ENCODE measurements at regions not wholly inside any gene's neighbourhood (a gene's known extent, or its start where the extent isn't known, plus 50 kb on each side); places are given as distances from the start of the nearest gene placed in this dataset.
"Not testable (repeated sequence)": the region's sequence is repeated elsewhere in the genome, so short reads cannot be mapped to it uniquely, and the experiment has no call there.

DNA sequence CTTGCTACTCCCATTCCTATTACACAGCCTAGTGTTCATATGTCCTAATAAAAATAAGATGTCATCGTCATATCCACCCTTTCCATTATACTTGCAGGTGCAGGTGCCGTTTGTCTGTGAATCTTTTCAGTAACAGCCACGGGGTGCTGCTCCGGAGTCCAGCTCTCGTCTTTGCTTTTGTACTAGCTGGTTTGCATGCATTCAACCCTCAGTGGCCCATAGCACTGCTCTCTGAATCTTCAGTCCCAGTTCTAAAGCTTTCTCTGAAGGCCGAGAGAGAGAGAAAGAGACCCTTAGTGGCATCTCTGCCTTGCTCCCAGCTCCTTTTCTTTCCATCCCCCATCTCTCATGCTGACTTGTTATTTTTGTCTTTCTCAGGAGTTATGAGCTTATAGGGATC lies 468.5 kb downstream of the TMEM232 start:
- Histone ChIP-seq H3K27me3 (ENCODE audit: control insufficient read depth, insufficient read depth, low read length) (no peaks in the 10 kb centered on the region), H3K36me3 (ENCODE audit: control insufficient read depth, insufficient read depth, low read length) (no peaks in the 10 kb centered on the region), H3K4me1 (ENCODE audit: control insufficient read depth, insufficient read depth, low read length) (no peaks in the 10 kb centered on the region), H3K27ac (ENCODE audit: low read length) (no peak overlapping the region), H3K9me3 (ENCODE audit: control insufficient read depth, insufficient read depth, low read length) (no peaks in the 10 kb centered on the region), H3K4me3 (ENCODE audit: low read length) (no peak overlapping the region)
- WGBS (ENCODE audit: insufficient coverage, insufficient read length) = no CpG with 5 or more reads among the region's 6 CpGs
- no peak for DNase-seq (ENCODE audit: low read depth, low spot score)

DNA sequence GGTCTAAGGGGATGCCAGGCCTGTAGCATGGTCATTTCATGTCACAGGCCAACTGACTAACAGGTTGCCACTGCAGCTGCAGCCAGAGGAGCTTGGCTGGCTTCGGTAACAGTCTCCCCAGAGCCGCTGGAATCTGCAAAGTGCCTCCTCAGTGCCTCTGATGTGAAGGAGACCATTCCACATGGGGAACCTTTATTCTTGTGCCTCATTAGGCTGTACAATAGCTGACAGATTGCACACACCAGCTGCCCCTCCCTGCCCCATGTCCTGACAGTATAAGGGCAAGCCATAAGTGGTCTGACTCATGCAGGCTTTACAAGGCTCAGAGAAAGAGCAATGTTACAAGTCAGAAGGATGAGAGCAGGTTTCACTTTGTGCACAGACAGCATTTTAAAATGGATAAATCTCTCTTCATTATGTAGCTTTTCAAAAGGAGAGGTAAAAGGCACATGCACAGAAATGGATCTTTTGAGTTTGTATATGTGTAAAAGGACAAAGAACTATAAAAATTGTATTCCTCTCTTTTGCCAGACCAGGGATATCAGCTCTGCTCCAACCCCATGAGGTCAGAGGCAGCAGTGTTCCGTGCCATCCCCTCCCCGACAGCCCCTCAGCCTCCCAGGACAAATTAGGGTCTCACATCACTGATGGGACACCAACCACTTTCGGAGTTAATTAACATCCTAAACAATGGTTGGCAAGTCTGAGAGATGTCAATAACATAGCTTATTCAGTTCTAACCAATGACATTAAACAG lies 467.8 kb downstream of the TMEM232 start:
- Histone ChIP-seq H3K4me3 (ENCODE audit: low read length) (no peak overlapping the region), H3K27ac (ENCODE audit: low read length) (no peak overlapping the region), H3K27me3 (ENCODE audit: control insufficient read depth, insufficient read depth, low read length) (no peaks in the 10 kb centered on the region), H3K9me3 (ENCODE audit: control insufficient read depth, insufficient read depth, low read length) (no peaks in the 10 kb centered on the region), H3K4me1 (ENCODE audit: control insufficient read depth, insufficient read depth, low read length) (no peaks in the 10 kb centered on the region), H3K36me3 (ENCODE audit: control insufficient read depth, insufficient read depth, low read length) (no peaks in the 10 kb centered on the region)
- WGBS (ENCODE audit: insufficient coverage, insufficient read length) = no CpG with 5 or more reads among the region's 5 CpGs
- no peak for DNase-seq (ENCODE audit: low read depth, low spot score)

DNA sequence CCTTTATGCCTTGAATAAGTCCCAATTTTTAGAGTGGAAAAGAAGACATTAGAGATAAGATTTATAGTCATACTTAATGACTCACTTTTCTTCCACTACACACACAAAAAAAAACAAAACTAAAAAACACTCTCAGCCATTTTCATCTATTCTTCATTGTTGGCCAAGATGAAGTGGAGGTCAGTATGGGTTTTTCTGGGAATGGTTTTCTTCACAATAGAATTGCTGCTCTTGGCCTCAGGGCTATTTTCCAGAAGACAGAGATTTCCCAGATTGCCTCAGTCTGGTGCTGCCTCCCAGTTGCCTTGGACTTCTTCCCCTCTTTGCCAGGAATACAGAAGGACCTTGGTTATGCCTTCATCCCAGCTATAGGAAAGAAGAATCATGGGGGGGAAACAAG lies 463.7 kb downstream of the TMEM232 start:
- Histone ChIP-seq H3K4me3 (ENCODE audit: low read length) (no peak overlapping the region), H3K27ac (ENCODE audit: low read length) (no peak overlapping the region), H3K36me3 (ENCODE audit: control insufficient read depth, insufficient read depth, low read length) (no peaks in the 10 kb centered on the region), H3K27me3 (ENCODE audit: control insufficient read depth, insufficient read depth, low read length) (no peaks in the 10 kb centered on the region), H3K9me3 (ENCODE audit: control insufficient read depth, insufficient read depth, low read length) (no peaks in the 10 kb centered on the region), H3K4me1 (ENCODE audit: control insufficient read depth, insufficient read depth, low read length) (no peaks in the 10 kb centered on the region)
- no peak for DNase-seq (ENCODE audit: low read depth, low spot score)

DNA sequence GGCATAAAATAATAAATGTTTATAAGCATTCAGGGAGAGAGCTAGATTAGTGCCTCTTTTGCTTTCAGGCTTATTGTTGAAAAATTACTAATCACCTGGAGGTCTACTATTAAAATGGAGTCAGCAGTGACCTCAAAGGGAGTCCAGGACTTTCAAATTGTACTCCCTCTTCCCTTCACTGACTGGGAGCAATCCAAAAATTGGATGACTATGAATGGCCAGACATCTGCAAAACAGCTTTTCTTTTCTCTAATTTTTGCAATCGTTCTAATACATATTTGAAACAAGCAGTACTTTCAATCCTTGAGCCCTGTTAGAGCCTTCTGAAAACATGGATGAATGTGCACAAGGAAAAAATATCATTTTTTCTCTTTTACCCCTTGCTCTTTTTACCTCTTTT lies 461.8 kb downstream of the TMEM232 start:
- Histone ChIP-seq H3K27ac (ENCODE audit: low read length) (no peak overlapping the region), H3K4me3 (ENCODE audit: low read length) (no peak overlapping the region), H3K9me3 (ENCODE audit: control insufficient read depth, insufficient read depth, low read length) (no peaks in the 10 kb centered on the region), H3K36me3 (ENCODE audit: control insufficient read depth, insufficient read depth, low read length) (no peaks in the 10 kb centered on the region), H3K4me1 (ENCODE audit: control insufficient read depth, insufficient read depth, low read length) (no peaks in the 10 kb centered on the region), H3K27me3 (ENCODE audit: control insufficient read depth, insufficient read depth, low read length) (no peaks in the 10 kb centered on the region)
- WGBS (ENCODE audit: insufficient coverage, insufficient read length) = no CpG with 5 or more reads among the region's 1 CpG
- no peak for DNase-seq (ENCODE audit: low read depth, low spot score)

DNA sequence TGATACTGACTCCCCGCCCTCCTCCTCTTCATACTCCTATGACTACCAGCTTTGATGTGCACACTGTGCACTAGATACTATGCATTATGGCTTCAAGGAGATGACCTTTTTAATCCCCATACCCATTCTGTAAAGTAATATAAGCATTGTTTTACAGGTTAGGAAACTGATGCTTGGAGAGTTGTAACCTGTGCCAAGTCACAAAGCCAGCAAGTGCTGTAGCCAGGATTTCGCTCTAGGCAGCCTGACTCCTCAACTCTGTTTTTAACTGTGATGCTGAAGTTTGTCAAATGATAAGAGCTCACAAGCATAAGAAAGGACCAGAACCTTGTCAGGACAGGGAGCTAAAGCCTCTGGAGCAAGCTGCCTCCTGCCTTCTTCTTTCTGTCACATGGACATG lies 461.3 kb downstream of the TMEM232 start:
- no CpG with 5 or more reads among the region's 2 CpGs for WGBS (ENCODE audit: insufficient coverage, insufficient read length)

DNA sequence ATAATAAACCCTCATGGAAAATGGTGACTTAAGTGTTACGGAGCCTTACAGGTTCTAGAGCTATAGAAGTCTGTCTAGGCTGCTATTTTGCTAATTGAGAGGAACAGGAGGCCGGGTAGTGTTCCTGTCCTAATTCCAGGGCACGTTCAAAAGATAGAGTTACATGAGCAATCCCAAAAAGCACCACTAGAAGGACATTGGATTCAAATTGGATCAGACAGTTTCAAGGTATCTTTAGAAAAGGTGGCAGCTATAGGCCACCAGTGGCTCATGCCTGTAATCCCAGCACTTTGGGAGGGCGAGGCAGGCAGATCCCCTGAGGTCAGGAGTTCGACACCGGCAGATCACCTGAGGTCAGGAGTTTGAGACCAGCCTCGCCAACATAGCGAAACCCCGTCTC lies 458.8 kb downstream of the TMEM232 start:
- H3K9me3 ChIP-seq (ENCODE audit: control insufficient read depth, insufficient read depth, low read length) = no peaks in the 10 kb centered on the region
- no peaks in the 10 kb centered on the region for H3K36me3 ChIP-seq (ENCODE audit: control insufficient read depth, insufficient read depth, low read length)
- no CpG with 5 or more reads among the region's 9 CpGs for WGBS (ENCODE audit: insufficient coverage, insufficient read length)
- DNase-seq (ENCODE audit: low read depth, low spot score) = no peak
- H3K4me1 ChIP-seq (ENCODE audit: control insufficient read depth, insufficient read depth, low read length) = no peaks in the 10 kb centered on the region
- no peak overlapping the region for H3K4me3 ChIP-seq (ENCODE audit: low read length)
- H3K27ac ChIP-seq (ENCODE audit: low read length) = no peak overlapping the region
- no peaks in the 10 kb centered on the region for H3K27me3 ChIP-seq (ENCODE audit: control insufficient read depth, insufficient read depth, low read length)

More for the DNA sequence above, 461.3 kb downstream of the TMEM232 start:
- no peaks in the 10 kb centered on the region for H3K27me3 ChIP-seq (ENCODE audit: control insufficient read depth, insufficient read depth, low read length)
- H3K9me3 ChIP-seq (ENCODE audit: control insufficient read depth, insufficient read depth, low read length) = no peaks in the 10 kb centered on the region
- H3K4me3 ChIP-seq (ENCODE audit: low read length) = no peak overlapping the region
- H3K36me3 ChIP-seq (ENCODE audit: control insufficient read depth, insufficient read depth, low read length) = no peaks in the 10 kb centered on the region
- no peak overlapping the region for H3K27ac ChIP-seq (ENCODE audit: low read length)
- no peaks in the 10 kb centered on the region for H3K4me1 ChIP-seq (ENCODE audit: control insufficient read depth, insufficient read depth, low read length)
- no peak for DNase-seq (ENCODE audit: low read depth, low spot score)

DNA sequence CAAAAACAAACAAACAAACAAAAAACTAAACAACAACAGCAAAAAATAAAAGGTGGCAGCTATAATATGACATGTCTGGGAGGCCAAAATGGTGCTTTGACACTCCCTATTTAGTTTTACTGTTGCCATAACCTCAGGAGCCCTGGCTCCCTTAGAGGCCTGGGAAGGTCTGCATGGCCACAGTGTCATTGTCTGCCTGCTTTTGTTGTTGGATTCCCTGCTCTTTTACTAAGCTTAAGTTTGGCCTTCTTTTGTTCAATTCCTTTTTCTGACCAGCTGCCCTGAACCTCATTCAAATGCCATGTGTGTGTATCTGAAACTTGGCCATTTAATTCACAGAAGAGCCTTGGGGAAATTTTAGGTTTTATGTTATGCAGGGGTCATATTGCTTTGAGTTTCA lies 458.2 kb downstream of the TMEM232 start:
- H3K36me3 ChIP-seq (ENCODE audit: control insufficient read depth, insufficient read depth, low read length) = no peaks in the 10 kb centered on the region
- no peak overlapping the region for H3K27ac ChIP-seq (ENCODE audit: low read length)
- DNase-seq (ENCODE audit: low read depth, low spot score) = no peak
- no peaks in the 10 kb centered on the region for H3K4me1 ChIP-seq (ENCODE audit: control insufficient read depth, insufficient read depth, low read length)
- no peak overlapping the region for H3K4me3 ChIP-seq (ENCODE audit: low read length)
- H3K9me3 ChIP-seq (ENCODE audit: control insufficient read depth, insufficient read depth, low read length) = no peaks in the 10 kb centered on the region
- no peaks in the 10 kb centered on the region for H3K27me3 ChIP-seq (ENCODE audit: control insufficient read depth, insufficient read depth, low read length)

DNA sequence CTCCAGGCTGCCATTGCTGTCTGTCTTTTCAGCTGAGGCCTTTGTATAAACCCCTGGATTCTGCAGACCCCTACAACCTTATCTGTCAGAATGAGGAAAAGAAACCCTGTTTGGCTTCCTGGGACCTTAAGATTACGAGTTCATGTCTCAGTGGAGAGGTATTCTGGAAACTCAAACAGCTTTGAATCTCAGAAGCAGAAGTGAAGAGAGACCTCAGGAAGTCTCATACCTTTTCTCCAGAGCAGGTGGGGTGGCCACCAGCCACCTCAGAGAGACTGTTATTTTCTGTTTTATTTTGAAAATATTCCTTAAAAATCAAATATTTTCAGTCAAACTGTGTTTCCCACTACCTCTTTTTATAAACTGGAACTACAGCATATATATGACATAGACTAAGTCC lies 457.5 kb downstream of the TMEM232 start:
- Histone ChIP-seq H3K36me3 (ENCODE audit: control insufficient read depth, insufficient read depth, low read length) (no peaks in the 10 kb centered on the region), H3K27me3 (ENCODE audit: control insufficient read depth, insufficient read depth, low read length) (no peaks in the 10 kb centered on the region), H3K4me1 (ENCODE audit: control insufficient read depth, insufficient read depth, low read length) (no peaks in the 10 kb centered on the region), H3K9me3 (ENCODE audit: control insufficient read depth, insufficient read depth, low read length) (no peaks in the 10 kb centered on the region), H3K27ac (ENCODE audit: low read length) (no peak overlapping the region), H3K4me3 (ENCODE audit: low read length) (no peak overlapping the region)
- no CpG with 5 or more reads among the region's 1 CpG for WGBS (ENCODE audit: insufficient coverage, insufficient read length)
- DNase-seq (ENCODE audit: low read depth, low spot score) = no peak

DNA sequence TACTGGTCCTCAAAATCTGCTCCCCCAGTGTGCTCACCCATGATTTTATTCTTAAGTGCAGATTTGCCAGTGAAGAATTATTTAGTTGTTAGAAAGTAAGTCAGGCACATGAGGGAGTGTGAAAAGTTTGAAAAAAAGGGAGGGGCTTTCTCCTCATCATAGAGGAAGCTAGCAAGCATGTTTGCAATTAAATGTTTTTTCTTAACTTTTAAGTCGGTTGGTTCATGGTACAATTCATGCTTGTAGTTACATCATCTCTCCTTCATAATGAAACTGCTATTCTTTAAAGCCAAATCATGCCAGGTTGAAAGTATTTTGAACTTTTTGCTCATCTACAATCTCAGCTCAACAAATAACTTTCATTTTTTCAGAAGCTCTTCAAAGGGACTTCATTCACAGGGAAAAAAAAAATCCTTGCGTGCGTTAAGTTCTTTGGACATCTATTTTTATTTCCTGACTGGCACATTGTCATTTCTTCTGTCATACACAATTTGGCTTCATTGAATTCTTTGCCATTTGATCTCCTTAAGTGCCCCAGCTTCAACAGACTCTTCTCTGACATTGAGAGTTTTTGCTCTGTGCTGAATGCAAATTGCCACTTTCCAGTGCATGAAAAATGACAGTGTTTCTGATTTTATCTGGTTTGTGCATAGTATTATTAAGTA lies 456.9 kb downstream of the TMEM232 start:
- H3K27ac ChIP-seq (ENCODE audit: low read length) = no peak overlapping the region
- no peaks in the 10 kb centered on the region for H3K36me3 ChIP-seq (ENCODE audit: control insufficient read depth, insufficient read depth, low read length)
- no peak overlapping the region for H3K4me3 ChIP-seq (ENCODE audit: low read length)
- H3K4me1 ChIP-seq (ENCODE audit: control insufficient read depth, insufficient read depth, low read length) = no peaks in the 10 kb centered on the region
- no peaks in the 10 kb centered on the region for H3K9me3 ChIP-seq (ENCODE audit: control insufficient read depth, insufficient read depth, low read length)
- DNase-seq (ENCODE audit: low read depth, low spot score) = no peak
- no CpG with 5 or more reads among the region's 3 CpGs for WGBS (ENCODE audit: insufficient coverage, insufficient read length)
- H3K27me3 ChIP-seq (ENCODE audit: control insufficient read depth, insufficient read depth, low read length) = no peaks in the 10 kb centered on the region

DNA sequence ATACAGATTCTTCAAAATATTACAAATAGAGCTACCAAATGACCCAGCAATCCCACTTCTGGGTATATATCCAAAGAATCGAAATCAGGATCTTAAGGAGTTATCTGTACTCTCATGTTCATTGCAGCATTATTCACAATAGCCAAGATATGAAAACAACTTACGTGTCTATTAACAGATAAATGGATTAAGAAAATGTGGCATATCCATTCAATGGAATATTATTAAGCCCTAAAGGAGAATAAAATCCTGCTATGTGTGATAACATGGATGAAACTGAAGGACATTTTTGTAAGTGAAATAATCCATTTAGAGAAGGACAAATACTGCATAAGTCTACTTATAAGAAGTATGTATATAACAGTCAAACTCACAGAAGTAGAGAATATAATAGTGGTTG lies 450.6 kb downstream of the TMEM232 start:
- H3K4me3 ChIP-seq (ENCODE audit: low read length) = no peak overlapping the region
- no peaks in the 10 kb centered on the region for H3K4me1 ChIP-seq (ENCODE audit: control insufficient read depth, insufficient read depth, low read length)
- H3K9me3 ChIP-seq (ENCODE audit: control insufficient read depth, insufficient read depth, low read length) = no peaks in the 10 kb centered on the region
- no peaks in the 10 kb centered on the region for H3K27me3 ChIP-seq (ENCODE audit: control insufficient read depth, insufficient read depth, low read length)
- no CpG with 5 or more reads among the region's 2 CpGs for WGBS (ENCODE audit: insufficient coverage, insufficient read length)
- no peak overlapping the region for H3K27ac ChIP-seq (ENCODE audit: low read length)
- DNase-seq (ENCODE audit: low read depth, low spot score) = no peak
- no peaks in the 10 kb centered on the region for H3K36me3 ChIP-seq (ENCODE audit: control insufficient read depth, insufficient read depth, low read length)

DNA sequence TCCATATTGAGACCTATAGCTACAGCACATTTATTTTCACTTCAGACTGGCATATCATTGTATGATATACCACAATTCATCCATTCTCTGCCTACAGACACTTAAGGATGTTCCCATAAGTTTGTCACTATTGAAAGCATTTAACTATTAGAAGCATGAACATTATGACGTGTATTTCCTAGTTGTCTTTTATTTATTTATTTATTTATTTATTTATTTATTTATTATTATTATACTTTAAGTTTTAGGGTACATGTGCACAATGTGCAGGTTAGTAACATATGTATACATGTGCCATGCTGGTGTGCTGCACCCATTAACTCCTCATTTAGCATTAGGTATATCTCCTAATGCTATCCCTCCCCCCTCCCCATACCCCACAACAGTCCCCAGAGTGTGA lies 448.0 kb downstream of the TMEM232 start:
- H3K27ac ChIP-seq (ENCODE audit: low read length); DNase-seq (ENCODE audit: low read depth, low spot score); H3K36me3 ChIP-seq (ENCODE audit: control insufficient read depth, insufficient read depth, low read length); H3K4me3 ChIP-seq (ENCODE audit: low read length); H3K9me3 ChIP-seq (ENCODE audit: control insufficient read depth, insufficient read depth, low read length); H3K4me1 ChIP-seq (ENCODE audit: control insufficient read depth, insufficient read depth, low read length); H3K27me3 ChIP-seq (ENCODE audit: control insufficient read depth, insufficient read depth, low read length): not testable (repeated sequence)
- WGBS (ENCODE audit: insufficient coverage, insufficient read length) = no CpG with 5 or more reads among the region's 1 CpG
